PFSK-1 (cell line): ENCODE measurements at regions not wholly inside any gene's neighbourhood (a gene's known extent, or its start where the extent isn't known, plus 50 kb on each side); places are given as distances from the start of the nearest gene placed in this dataset.

Experiments
- POLR2AphosphoS5 ChIP-seq: IDR thresholded peaks from 2 replicates; pipeline ENCODE4 v1.6.1; 2012; ENCODE audit warnings: low read depth, mild to moderate bottlenecking, control low read depth, low read length, moderate library complexity
- SIN3A ChIP-seq: IDR thresholded peaks from 2 replicates; pipeline ENCODE4 v1.6.1; 2012; ENCODE audit warnings: mild to moderate bottlenecking, low read length, moderate library complexity, borderline replicate concordance; ENCODE audit not compliant: insufficient read depth

GRCh38 chr5:2250365-2250950 is 367.7 kb upstream of the IRX4 start:
- TF ChIP-seq POLR2AphosphoS5 (no peak), SIN3A (no peak)
